ENCODE measurements at regions not wholly inside any gene's neighbourhood (a gene's known extent, or its start where the extent isn't known, plus 50 kb on each side); places are given as distances from the start of the nearest gene placed in this dataset.

- no peak for DNase-seq (ENCODE audit: low read depth in 2 of 2)
Observed at GRCh38 chr1:30479575-30479974, 243.8 kb downstream of the MATN1 start.

GRCh38 chr1:30478799-30479563 lies 244.4 kb downstream of the MATN1 start:
- no peak for DNase-seq (ENCODE audit: low read depth in 2 of 2)

- DNase-seq (ENCODE audit: low read depth in 2 of 2): no peak
Observed at GRCh38 chr1:30478283-30478682, 245.1 kb downstream of the MATN1 start.

GRCh38 chr1:30477588-30477987 lies 245.8 kb downstream of the MATN1 start:
- no peak for DNase-seq (ENCODE audit: low read depth in 2 of 2)

GRCh38 chr1:30476911-30477459 lies 246.4 kb downstream of the MATN1 start:
- no peak for DNase-seq (ENCODE audit: low read depth in 2 of 2)

- DNase-seq (ENCODE audit: low read depth in 2 of 2): no peak
Observed at GRCh38 chr1:30476476-30476875, 246.9 kb downstream of the MATN1 start.

GRCh38 chr1:30475966-30476365 lies 247.4 kb downstream of the MATN1 start:
- DNase-seq (ENCODE audit: low read depth in 2 of 2): no peak

- DNase-seq (ENCODE audit: low read depth in 2 of 2): no peak
Observed at GRCh38 chr1:30475201-30475600, 248.2 kb downstream of the MATN1 start.

GRCh38 chr1:30474818-30475200 lies 248.6 kb downstream of the MATN1 start:
- no peak for DNase-seq (ENCODE audit: low read depth in 2 of 2)

- DNase-seq (ENCODE audit: low read depth in 2 of 2): no peak
Observed at GRCh38 chr1:30473922-30474817, 249.2 kb downstream of the MATN1 start.

- DNase-seq (ENCODE audit: low read depth in 2 of 2): no peak
Observed at GRCh38 chr1:30472526-30472925, 250.9 kb downstream of the MATN1 start.

GRCh38 chr1:30472009-30472408 lies 251.4 kb downstream of the MATN1 start:
- no peak for DNase-seq (ENCODE audit: low read depth in 2 of 2)

- no peak for DNase-seq (ENCODE audit: low read depth in 2 of 2)
Observed at GRCh38 chr1:30471307-30471706, 252.1 kb downstream of the MATN1 start.

GRCh38 chr1:30469426-30469825 lies 254.0 kb downstream of the MATN1 start:
- no peak for DNase-seq (ENCODE audit: low read depth in 2 of 2)

GRCh38 chr1:30467101-30467500 lies 256.3 kb downstream of the MATN1 start:
- no peak for DNase-seq (ENCODE audit: low read depth in 2 of 2)

GRCh38 chr1:30466610-30467009 lies 256.8 kb downstream of the MATN1 start:
- no peak for DNase-seq (ENCODE audit: low read depth in 2 of 2)

GRCh38 chr1:30466026-30466425 lies 257.4 kb downstream of the MATN1 start:
- no peak for DNase-seq (ENCODE audit: low read depth in 2 of 2)

GRCh38 chr1:30465096-30465495 lies 258.3 kb downstream of the MATN1 start:
- DNase-seq (ENCODE audit: low read depth in 2 of 2): no peak

GRCh38 chr1:30464187-30464617 lies 259.2 kb downstream of the MATN1 start:
- DNase-seq (ENCODE audit: low read depth in 2 of 2): no peak

GRCh38 chr1:30462826-30463425 lies 260.5 kb downstream of the MATN1 start:
- DNase-seq (ENCODE audit: low read depth in 2 of 2): no peak

- DNase-seq (ENCODE audit: low read depth in 2 of 2): no peak
Observed at GRCh38 chr1:30462166-30462565, 261.2 kb downstream of the MATN1 start.

- DNase-seq (ENCODE audit: low read depth in 2 of 2): no peak
Observed at GRCh38 chr1:30461640-30462039, 261.7 kb downstream of the MATN1 start.
